Astrocyte of the cerebellum (primary cell): ENCODE measurements at regions not wholly inside any gene's neighbourhood (a gene's known extent, or its start where the extent isn't known, plus 50 kb on each side); places are given as distances from the start of the nearest gene placed in this dataset.
"Not testable (repeated sequence)": the region's sequence is repeated elsewhere in the genome, so short reads cannot be mapped to it uniquely, and the experiment has no call there.

Source experiments
- DNase-seq: peaks from one replicate; pipeline ENCODE4 v3.0.0-alpha.2; 2011; ENCODE audit warnings: low read depth
- H3K4me3 ChIP-seq: 2 replicates; pipeline ENCODE4 v1.5.1; 2011; ENCODE audit warnings: mild to moderate bottlenecking, low read depth, low read length, moderate library complexity
- CTCF ChIP-seq: IDR thresholded peaks from 2 replicates; pipeline ENCODE4 v1.5.1; 2012; ENCODE audit warnings: low read length, low read depth, moderate library complexity, mild to moderate bottlenecking; ENCODE audit errors: missing control alignments
- in situ Hi-C: cut with HindIII; loops from 2 replicates; pipeline ENCODE4 v1.10.0; 2017; ENCODE audit warnings: low sequenced_read_pairs

GRCh38 chr1:73475316-73475870 lies 722.6 kb downstream of the LRRIQ3 start:
- H3K4me3 ChIP-seq = no peak overlapping the region
- in situ Hi-C loops = no loop called here
- no peak for DNase-seq
- TF ChIP-seq CTCF = no peak

- TF ChIP-seq CTCF = no peak
- no peak for DNase-seq
- in situ Hi-C loops = no loop called here
- H3K4me3 ChIP-seq = no peak overlapping the region
Observed at GRCh38 chr1:73472810-73473209, 725.2 kb downstream of the LRRIQ3 start.

GRCh38 chr1:73467731-73468130 lies 730.2 kb downstream of the LRRIQ3 start:
- no peak for TF ChIP-seq CTCF
- DNase-seq = no peak
- in situ Hi-C loops = no loop called here
- H3K4me3 ChIP-seq = no peak overlapping the region

GRCh38 chr1:73463873-73464272 lies 734.1 kb downstream of the LRRIQ3 start:
- TF ChIP-seq CTCF = no peak
- in situ Hi-C loops = no loop called here
- H3K4me3 ChIP-seq = no peak overlapping the region
- no peak for DNase-seq

GRCh38 chr1:73452522-73452921 lies 745.5 kb downstream of the LRRIQ3 start:
- peak; percentile 28 for TF ChIP-seq CTCF
- DNase-seq = no peak
- H3K4me3 ChIP-seq = no peak overlapping the region
- in situ Hi-C loops = no loop called here

- DNase-seq, H3K4me3 ChIP-seq, in situ Hi-C loops: not testable (repeated sequence)
Observed at GRCh38 chr1:73450668-73451067, 747.3 kb downstream of the LRRIQ3 start.

- no peak overlapping the region for H3K4me3 ChIP-seq
- in situ Hi-C loops = no loop called here
- TF ChIP-seq CTCF = no peak
- DNase-seq = no peak
Observed at GRCh38 chr1:73411479-73411878, 786.5 kb downstream of the LRRIQ3 start.
